Spleen (tissue), 7 donors: ENCODE measurements at regions not wholly inside any gene's neighbourhood (a gene's known extent, or its start where the extent isn't known, plus 50 kb on each side); places are given as distances from the start of the nearest gene placed in this dataset.

Experiments used
- POLR2AphosphoS5 ChIP-seq, 3 donors: sonication (generic); formaldehyde crosslinking; IDR thresholded peaks; one replicate each; pipeline ENCODE4 v1.5.1; 2017; ENCODE audit warnings: antibody characterized with exemption in 3 of 3
- TF ChIP-seq, protein P1 (sequence below), 11 experiments: fragments of 200-600 bp in 7 of 11; fragments of 450-650 bp in 4 of 11; sonication (generic) in 4 of 11; IDR thresholded peaks in 8 of 11; conservative IDR thresholded peaks in 3 of 11; 1 replicate in 7 of 11; 2 replicates in 4 of 11; pipeline versions ENCODE4 v1.4.0 to v1.8.0; 2016 to 2021; ENCODE audit warnings: antibody characterized with exemption in 11 of 11, inconsistent platforms in 4 of 11, mild to moderate bottlenecking in 1 of 11
- donor health status: DM: no; HTN: no; CAD: no; lungs with moderate emphysema.
- donor health status: DM: no; HTN: no; CAD: no.
- donor health status: DM: no; HTN: no; CAD: no.

DNA sequence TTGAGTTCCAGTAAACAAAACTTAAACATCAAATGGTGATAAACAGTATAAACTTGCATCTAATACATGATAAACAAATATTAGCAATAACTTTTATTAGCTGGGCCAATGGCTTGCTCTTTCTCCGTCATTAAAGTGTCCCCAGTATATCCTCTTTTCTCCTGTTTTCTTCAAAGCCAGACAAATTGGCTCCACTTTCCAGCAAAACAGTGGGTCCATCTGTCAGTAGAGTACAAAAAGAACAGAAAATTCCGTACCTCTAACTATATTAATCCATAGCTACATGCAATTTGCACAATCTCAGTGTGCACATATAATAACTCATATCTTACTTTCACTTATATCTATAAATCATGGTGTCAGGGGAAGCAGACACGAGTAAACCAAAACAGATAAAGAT is 678.0 kb upstream of the SPRY2 start:
- no peak for TF ChIP-seq POLR2AphosphoS5 (IDR thresholded peaks at IDR 0.05)
- TF ChIP-seq, protein P1, sequence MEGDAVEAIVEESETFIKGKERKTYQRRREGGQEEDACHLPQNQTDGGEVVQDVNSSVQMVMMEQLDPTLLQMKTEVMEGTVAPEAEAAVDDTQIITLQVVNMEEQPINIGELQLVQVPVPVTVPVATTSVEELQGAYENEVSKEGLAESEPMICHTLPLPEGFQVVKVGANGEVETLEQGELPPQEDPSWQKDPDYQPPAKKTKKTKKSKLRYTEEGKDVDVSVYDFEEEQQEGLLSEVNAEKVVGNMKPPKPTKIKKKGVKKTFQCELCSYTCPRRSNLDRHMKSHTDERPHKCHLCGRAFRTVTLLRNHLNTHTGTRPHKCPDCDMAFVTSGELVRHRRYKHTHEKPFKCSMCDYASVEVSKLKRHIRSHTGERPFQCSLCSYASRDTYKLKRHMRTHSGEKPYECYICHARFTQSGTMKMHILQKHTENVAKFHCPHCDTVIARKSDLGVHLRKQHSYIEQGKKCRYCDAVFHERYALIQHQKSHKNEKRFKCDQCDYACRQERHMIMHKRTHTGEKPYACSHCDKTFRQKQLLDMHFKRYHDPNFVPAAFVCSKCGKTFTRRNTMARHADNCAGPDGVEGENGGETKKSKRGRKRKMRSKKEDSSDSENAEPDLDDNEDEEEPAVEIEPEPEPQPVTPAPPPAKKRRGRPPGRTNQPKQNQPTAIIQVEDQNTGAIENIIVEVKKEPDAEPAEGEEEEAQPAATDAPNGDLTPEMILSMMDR (IDR thresholded peaks at IDR 0.05 in 8 of 11, conservative IDR thresholded peaks at IDR 0.05 in 3 of 11), result no peak
